Non-pigmented ciliary epithelial cell (primary cell): ENCODE measurements at regions not wholly inside any gene's neighbourhood (a gene's known extent, or its start where the extent isn't known, plus 50 kb on each side); places are given as distances from the start of the nearest gene placed in this dataset.
"Not testable (repeated sequence)": the region's sequence is repeated elsewhere in the genome, so short reads cannot be mapped to it uniquely, and the experiment has no call there.

Experiments
- DNase-seq: peaks from one replicate; pipeline ENCODE4 v3.0.0-alpha.2; 2010; ENCODE audit warnings: low read depth

GRCh38 chr5:32842813-32843530 lies 131.9 kb downstream of the NPR3 start:
- no peak for DNase-seq

DNA sequence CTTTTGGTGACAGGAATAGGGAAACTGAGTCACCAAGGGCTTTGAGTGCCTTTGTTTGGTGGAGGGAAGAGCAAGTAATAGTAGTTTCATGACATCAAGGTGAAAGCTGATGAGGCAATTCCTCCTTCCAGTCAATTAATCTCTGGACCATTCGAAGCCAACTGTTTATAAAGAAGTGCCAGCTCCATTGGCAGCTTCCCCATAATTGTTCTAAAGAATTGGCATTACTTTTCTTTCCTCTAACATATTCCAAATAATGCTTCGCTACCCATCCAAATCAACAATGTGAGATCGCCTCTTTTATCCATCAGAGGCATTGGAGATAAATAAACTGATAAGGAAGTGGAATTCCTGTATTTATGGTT lies 132.4 kb downstream of the NPR3 start:
- no peak for DNase-seq

- DNase-seq, result no peak
Observed at GRCh38 chr5:32845171-32845570, 134.1 kb downstream of the NPR3 start.

DNA sequence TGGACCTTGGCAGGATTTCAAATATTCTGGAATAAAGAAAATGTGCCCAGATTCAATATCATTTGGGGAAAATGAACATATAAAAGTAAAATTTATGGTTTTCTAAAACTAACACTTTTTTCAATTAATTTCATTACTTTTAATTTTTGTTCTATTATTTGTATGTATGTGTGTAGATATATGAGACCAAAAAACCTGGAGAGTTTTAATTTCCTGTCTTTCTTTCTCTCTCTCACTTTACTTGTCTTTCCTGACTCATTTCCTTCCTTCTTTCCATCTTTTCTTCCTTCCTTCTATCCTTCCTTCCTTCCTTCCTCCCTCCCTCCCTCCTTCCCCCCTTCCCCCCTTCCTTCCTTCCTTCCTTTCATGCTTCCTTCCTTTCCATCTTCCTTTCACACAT lies 137.0 kb downstream of the NPR3 start:
- DNase-seq, result no peak

GRCh38 chr5:32848681-32849080 lies 137.6 kb downstream of the NPR3 start:
- DNase-seq, result no peak

DNA sequence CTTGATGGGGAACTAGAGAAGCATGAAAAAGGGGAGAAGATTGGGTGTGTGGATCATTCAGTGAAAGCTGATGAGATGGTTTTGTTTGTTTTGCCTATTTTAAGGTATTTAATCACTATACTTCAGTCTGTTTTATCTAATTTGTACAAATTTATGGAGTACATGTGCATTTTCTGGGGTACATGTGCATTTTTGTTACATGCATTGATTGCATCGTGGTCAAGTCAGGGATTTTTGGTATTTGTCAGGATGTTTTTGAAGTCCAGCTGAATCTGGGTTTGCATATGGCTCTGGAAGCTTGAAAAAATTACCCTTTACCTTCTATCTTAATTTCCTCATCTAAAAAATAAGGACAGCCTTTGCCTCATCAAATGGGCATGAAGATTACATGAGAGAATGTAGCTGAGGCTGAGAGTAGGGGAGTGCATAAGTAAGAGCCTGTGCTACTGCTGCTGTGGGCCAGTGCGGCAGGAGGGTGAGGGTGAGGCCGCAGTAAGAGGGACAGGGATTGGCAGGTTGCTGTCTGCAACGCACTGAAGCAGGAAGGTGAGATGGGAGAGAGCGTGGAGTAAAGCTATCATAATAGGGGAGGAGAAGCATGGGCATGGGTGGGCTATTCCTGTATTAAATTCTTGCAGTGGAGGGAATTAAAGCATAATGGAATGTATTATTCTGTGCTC lies 139.8 kb downstream of the NPR3 start:
- DNase-seq, result no peak

DNA sequence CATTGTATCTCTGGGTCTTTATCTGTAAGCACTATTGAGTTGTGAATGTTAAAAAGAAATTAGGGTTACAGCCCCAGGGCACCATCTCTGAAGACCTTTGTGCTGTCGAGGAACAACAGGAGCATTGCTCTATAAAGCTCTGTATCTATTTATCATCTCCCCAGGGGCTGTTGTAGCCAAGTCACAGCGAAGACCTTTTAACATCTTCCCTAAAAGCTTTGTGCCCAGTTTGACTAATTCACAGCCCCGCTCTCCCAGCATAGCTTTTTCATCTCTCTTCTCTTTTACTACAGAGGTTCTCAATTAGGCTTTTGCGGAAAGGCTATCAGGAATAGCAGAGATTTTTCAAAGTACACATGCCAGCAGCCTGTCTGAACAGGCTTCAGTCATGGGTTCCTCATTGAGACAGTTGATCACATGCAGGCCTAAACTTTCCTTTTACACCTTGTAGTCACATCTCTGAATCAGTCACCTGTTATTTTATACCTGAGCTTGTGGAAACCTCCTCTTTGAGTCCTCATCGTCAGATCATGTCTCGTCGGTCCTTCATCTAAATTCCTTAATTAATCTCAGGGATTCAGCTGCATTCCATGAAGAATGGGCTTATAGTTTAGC lies 140.5 kb downstream of the NPR3 start:
- DNase-seq, result no peak

GRCh38 chr5:32852535-32852934 lies 141.4 kb downstream of the NPR3 start:
- peak; percentile 57 for DNase-seq

- no peak for DNase-seq
Observed at GRCh38 chr5:32852976-32853375, 141.9 kb downstream of the NPR3 start.

- no peak for DNase-seq
Observed at GRCh38 chr5:32854473-32854872, 143.4 kb downstream of the NPR3 start.

DNA sequence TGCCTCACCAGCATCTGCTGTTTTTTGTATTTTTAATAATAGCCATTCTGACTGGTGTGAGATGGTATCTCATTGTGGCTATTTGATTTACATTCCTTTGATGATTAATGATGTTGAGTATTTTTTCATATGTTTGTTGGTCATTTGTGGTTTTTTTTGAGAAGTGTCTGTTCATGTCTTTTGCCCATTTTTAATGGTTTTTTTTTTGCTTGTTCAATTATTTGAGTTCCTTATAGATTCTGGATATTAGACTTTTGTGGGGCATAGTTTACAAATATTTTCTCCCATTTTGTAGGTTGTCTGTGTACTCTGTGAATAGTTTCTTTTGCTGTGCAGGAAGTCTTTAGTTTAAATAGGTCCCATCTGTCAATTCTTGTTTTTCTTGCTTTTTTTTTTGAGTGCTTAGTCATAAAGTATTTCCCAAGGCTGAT lies 148.1 kb downstream of the NPR3 start:
- no peak for DNase-seq

GRCh38 chr5:32865475-32865874 lies 154.4 kb downstream of the NPR3 start:
- no peak for DNase-seq

DNA sequence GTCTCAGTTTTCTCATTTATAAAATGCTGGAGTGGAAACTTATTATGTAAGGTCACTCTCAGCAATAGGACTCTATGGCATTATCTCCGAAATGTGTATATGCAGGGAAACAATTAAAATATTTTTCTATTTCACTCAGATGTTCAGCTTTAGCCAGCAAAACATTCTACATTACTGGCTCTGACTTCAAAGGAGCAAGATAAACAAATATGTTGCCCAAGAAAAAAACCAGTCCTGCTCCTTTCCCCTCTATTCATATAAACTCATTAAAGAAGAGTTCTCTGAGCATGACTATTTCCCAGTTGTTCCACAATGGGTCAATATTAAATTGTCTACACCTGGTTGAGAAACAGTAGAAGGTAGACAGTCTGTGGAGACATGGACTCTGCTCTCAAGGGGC lies 155.0 kb downstream of the NPR3 start:
- no peak for DNase-seq

DNA sequence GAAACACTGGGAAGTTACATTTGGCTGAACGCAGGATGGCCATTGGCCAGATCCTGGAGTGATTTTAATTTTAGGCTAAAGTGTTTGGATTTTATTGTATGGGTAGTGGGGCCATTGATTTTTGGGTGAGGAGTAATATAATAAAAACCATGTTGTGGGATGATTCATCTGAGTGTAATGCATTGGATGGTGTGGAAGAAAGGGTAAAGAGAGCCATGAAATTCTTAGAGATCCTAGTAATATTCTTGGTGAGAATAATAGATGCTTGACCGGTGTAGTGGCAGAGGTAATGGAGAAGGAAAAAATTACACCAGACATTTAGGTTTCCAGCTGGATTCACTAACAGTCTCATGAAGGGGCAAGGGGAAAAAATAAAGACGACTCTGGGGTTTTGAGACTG lies 158.1 kb downstream of the NPR3 start:
- DNase-seq, result no peak

GRCh38 chr5:32876791-32877190 lies 165.7 kb downstream of the NPR3 start:
- no peak for DNase-seq

- DNase-seq, result not testable (repeated sequence)
Observed at GRCh38 chr5:32879364-32879763, 168.2 kb downstream of the NPR3 start.

DNA sequence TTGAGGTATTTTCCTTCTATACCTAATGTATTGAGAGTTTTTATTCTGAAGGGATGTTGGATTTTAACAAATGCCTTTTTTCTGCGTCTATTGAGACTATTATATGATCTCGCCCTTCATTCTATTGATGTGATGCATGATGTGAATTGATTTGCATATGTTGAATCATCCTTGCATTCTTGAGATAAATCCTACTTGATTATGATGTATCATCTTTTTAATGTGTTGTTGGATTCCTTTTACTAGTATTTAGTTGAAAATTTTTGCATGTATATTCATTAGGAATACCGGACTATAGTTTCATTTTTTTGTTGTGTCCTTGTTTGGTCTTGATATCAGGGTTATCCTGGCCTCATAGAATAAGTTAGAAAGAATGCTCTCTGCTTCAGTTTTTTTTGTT lies 169.7 kb downstream of the NPR3 start:
- DNase-seq, result no peak

DNA sequence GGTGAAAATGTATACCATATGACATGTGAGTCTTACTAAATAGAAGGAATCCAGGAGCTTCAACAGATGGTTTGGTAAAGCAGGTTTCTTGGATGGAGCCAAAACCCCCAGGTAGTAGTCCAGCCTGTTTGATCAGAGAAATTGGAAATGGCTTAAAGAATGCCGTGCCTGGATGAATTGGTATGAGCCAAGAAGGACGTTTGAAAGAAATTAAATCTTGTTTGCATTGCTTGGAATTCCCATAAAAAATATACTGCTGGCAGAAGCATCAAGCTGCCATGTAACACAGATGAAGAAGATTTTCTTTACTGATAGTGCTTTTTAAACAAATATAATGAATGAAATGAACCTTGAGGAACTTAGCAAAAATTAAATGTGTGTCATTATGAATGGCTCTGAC lies 176.3 kb downstream of the NPR3 start:
- no peak for DNase-seq

DNA sequence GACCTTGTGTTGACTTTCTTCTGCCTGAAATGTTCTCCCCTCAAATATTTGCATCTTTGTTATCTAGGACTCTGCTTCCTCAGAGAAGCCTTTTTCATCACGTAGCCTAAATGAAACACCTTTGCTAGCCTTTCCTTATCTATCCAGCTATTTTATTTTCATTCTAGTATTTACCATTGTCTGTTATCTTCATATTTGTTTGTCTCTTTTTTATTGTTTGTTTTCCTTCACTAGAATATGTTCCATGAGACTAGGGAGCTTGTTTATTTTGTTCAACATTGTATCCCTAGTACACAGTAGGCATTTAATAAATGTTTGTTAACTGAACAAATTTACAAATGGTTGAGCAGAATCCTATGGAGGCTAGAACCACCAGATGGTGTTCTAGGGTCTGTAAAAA lies 178.0 kb downstream of the NPR3 start:
- no peak for DNase-seq

- no peak for DNase-seq
Observed at GRCh38 chr5:32903613-32904012, 192.5 kb downstream of the NPR3 start.

DNA sequence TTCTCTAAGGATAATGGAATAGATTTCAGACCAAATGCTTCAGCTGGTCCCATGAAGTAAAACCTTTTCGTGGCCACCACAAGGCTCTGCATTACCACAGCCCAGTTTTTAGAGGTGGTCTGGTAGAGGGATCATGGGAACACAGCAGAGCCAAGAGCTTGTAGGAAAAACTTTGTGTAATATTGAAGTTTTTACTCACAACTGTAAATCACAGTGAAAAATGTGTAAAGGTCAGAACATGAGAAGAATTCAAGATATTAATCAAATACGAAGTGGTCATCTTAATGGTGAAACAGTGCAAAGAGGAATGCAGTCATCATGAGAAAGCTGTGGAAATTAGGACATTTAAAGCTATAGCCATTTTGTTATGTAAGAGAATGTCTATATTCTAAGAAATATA lies 197.5 kb downstream of the NPR3 start:
- no peak for DNase-seq

DNA sequence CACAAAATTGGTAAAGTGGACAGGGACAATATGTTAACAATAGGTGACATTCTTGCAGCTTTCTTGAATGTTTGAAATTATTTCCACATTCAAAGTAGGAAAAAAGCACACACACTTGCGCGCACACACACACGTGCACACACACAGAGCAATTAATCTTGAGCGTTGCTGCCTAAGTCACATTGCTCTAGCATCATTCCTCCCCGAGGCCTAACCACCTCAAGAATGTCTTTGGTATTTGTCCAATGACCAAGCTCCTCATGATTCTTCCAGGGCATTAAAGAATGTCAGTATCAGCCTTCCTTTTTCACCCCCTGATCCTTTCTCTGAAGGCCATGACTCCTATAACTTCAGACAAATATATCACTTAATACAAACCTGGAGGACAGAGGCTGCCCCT lies 198.1 kb downstream of the NPR3 start:
- peak; percentile 11 for DNase-seq

- DNase-seq, result peak; percentile 6
Observed at GRCh38 chr5:32916648-32917047, 205.5 kb downstream of the NPR3 start.

DNA sequence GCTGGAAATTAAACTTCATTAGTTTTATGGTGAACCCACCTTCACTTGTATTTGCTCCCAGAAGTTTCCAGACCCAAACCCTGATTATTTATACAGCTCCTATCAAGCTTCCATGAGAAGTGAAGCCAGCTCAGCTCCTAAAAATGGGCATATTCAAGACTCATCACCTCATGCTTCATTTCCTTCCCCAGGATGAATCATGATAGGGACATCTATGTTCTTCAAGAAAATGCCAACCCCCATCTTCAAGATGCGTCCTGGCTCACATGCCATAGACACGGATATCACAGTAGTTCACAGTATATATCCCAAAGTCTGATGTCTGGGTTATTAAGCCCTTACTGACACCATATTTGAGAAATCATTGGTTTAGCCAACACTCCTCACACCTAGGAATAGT lies 217.6 kb downstream of the NPR3 start:
- DNase-seq, result peak; percentile 17
